ENCODE measurements at regions not wholly inside any gene's neighbourhood (a gene's known extent, or its start where the extent isn't known, plus 50 kb on each side); places are given as distances from the start of the nearest gene placed in this dataset.
"Not testable (repeated sequence)": the region's sequence is repeated elsewhere in the genome, so short reads cannot be mapped to it uniquely, and the experiment has no call there.

DNA sequence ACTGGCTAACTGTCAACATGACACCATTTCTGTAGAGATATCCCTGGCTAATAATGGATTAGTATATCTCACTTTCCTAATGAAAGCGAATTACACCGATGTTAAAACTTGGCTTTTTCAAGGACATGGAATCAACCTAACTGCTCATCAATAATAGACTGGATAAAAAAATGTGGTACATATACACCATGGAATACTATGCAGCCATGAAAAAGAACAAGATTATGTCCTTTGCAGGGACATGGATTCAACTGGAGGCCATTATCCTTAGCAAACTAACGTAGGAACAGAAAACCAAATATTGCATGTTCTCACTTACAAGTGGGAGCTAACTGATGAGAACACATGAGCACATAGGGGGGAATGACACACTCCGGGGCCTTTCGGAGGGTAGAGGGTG lies 62.6 kb downstream of the ZIC1 start:
- DNase-seq, result no peak

- no peak for DNase-seq
Observed at GRCh38 chr3:147472846-147473245, 63.7 kb downstream of the ZIC1 start.

GRCh38 chr3:147483145-147483544 lies 74.0 kb downstream of the ZIC1 start:
- DNase-seq, result no peak

DNA sequence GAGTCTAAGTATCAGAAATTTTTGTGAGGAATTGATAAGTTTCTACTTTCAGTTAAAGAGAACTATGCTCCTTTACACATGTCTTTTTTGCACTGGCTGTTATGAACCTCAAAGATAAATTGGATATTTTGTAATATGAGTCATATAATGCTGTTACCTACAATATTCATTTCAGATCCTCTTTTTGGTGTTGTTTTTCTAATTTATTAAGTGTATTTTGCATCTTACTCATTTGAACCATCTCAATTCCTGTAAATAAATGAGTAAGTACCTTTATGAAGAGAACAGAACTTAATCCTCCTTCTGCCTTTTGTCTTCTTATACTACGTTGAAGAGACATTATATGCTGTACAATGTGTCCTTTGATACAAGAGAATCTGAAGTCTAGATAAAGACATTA lies 74.4 kb downstream of the ZIC1 start:
- DNase-seq, result no peak

- no peak for DNase-seq
Observed at GRCh38 chr3:147493065-147493464, 83.9 kb downstream of the ZIC1 start.

GRCh38 chr3:147493666-147494065 lies 84.5 kb downstream of the ZIC1 start:
- no peak for DNase-seq

GRCh38 chr3:147497286-147497685 lies 88.1 kb downstream of the ZIC1 start:
- no peak for DNase-seq

GRCh38 chr3:147507638-147508286 lies 98.6 kb downstream of the ZIC1 start:
- DNase-seq, result no peak

DNA sequence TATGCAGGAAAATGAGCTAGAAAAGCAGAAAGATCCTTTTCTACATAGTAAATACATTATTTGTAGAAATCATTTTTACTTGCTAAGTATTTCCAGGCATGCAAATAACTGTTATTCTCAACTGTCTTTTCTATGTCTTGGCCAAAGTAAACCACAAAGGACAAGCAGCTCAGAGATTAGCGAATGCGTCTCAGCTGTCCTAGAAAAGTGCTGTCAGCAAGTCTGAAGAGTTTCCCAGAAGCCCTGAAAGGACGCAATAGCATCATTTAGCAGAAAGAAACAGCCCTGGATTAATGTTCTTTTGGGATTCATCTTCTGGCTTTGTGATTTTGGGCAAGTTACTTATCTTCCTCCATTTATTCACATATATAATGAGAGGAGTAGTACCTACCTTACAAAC lies 100.3 kb downstream of the ZIC1 start:
- no peak for DNase-seq

GRCh38 chr3:147513785-147514184 lies 104.6 kb downstream of the ZIC1 start:
- no peak for DNase-seq

DNA sequence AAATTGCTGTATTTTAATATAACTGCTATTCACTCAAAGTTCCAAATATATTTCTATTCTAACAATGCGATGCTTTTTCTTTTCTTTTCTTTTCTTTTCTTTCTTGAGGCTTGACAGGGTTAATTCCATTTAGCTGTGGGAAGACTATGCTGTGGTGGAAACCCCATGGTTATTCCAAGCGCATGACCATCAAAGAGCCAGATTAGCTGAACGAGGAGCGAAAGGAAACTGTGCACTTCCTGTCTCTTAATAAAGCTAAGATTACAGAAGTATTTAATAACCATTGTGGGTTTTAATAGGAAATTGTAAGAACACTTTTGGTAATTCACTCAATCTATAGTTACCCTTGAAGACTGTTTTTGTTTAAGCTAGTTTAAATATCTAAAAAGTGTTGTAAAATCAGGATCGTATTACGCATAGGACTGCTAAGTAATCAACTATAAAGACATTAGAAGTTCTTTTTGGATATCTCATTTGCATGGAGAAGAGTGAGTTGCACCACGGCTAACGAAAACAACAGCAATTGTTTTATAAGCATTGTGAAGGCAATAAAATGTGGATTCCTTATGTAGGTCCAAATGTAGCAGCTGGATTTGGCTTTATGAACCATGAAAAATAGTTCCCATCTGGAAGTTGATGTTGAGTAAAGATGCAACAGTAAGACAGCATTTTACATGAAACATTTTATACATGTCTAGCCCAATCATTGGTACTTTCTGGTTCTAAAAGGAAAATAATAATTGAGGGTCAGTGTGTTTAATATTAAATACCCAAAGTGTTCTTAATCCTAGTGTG lies 105.4 kb downstream of the ZIC1 start:
- no peak for DNase-seq

- DNase-seq, result no peak
Observed at GRCh38 chr3:147518465-147518864, 109.3 kb downstream of the ZIC1 start.

DNA sequence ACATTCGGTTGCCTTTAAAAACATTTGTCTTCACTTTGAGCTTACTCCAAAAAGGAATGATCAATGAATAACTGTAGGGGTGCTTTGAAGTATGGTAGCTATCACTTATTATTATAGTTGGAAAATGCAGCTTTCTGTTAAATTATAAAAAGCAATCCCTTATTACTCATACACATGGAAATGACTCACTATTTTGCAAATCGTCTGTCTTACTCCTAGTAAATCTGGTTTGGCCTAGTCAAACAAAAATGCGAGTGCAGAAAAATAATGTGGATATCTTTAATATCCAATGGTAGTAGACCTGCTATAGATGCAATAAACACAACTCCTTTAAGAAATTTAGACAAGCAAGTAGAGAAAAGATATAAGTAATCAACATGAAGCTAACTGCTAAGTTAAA lies 112.5 kb downstream of the ZIC1 start:
- no peak for DNase-seq

- not testable (repeated sequence) for DNase-seq
Observed at GRCh38 chr3:147522780-147523179, 113.6 kb downstream of the ZIC1 start.

- no peak for DNase-seq
Observed at GRCh38 chr3:147529551-147529950, 120.4 kb downstream of the ZIC1 start.

- DNase-seq, result no peak
Observed at GRCh38 chr3:147538034-147538433, 128.9 kb downstream of the ZIC1 start.

DNA sequence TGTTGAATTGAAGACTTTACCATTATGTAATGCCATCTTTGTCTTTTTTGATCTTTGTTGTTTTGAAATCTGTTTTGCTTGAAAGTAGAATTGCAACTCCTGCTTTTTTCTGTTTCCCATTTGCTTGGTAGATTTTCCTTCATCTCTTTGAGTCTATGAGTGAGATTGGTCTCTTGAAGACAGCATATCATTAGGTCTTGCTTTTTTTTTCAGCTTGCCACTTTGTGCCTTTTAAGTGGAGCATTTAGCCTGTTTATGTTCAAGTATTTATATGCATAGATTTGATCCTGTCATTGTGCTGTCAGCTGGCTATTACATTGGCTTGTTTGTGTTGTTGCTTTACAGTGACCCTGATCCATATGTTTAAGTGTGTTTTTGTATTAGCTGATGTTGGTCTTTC lies 131.8 kb downstream of the ZIC1 start:
- DNase-seq, result no peak

GRCh38 chr3:147544290-147544689 lies 135.1 kb downstream of the ZIC1 start:
- no peak for DNase-seq

DNA sequence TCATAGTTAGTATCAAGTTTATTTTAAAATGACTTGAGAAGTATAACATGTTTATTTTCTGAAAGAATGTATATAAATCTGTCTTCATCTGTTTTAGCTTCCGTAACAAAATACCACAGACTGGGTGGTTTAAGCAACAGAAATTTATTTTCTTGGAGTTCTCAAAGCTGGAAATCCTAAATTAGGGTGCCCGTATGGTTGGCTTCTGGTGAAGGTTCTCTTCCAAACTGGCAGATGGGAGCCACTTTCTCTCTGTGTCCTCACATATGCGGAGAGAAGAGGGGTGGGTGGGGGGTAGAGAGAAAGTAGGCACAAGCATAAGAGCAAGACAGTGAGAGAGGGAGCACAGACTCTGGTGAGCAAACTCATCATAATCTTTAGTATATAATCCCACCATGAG lies 142.3 kb downstream of the ZIC1 start:
- no peak for DNase-seq

DNA sequence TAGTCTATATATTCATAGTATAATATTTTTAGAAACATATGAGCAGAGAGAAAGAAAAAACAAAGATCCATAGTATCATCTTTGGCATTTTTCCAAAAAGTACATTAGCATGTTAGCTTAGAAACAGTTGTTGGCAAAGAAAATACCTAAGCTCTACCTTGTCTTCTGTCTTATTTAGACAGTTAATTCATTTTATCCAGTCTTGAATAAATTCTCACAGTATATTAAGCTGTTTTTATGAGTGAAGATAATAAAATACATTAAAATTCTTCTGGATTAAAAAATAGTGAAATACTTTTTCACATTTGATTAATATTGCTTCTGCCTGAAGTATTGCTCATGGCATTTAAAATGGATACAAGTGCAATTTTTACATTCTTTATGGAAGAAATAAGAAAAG lies 145.2 kb downstream of the ZIC1 start:
- DNase-seq, result no peak

DNA sequence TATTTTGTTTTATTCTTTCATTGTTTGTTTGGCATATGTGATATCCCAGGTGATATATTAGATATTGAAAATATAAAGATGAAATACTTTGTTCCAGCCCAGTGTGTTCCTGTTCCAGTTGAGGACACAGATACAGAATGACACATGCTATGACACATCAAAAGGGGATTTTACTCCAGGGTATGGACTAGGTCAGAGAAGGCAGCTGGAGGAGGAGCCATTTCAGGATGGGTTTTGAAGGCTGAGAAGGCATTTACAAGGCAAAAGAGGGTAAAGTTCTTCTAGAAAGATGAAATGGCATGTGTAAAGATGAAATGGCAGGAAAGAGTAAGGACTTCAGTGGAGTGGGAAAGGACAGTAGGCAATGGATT lies 163.8 kb downstream of the ZIC1 start:
- no peak for DNase-seq

DNA sequence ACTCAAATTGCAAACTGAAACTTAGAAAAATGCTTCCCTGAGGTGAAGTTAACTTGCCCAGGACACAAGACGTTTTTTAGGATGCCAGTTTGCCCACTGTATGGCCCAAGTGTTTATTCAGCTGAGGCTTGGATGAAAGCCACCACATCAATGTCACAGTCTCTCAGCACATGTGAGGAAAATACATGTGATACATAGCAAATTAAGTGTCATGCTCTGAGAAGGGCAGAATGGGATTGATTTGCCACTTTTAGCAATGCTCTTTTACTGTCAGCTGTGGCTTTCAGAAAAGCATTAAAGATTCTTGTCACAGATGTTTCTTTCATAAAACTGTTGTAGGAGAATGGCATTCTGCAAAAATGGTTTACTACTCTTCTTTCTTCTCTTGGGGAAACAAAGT lies 165.5 kb downstream of the ZIC1 start:
- DNase-seq, result no peak

GRCh38 chr3:147575391-147575790 lies 166.2 kb downstream of the ZIC1 start:
- DNase-seq, result no peak

DNA sequence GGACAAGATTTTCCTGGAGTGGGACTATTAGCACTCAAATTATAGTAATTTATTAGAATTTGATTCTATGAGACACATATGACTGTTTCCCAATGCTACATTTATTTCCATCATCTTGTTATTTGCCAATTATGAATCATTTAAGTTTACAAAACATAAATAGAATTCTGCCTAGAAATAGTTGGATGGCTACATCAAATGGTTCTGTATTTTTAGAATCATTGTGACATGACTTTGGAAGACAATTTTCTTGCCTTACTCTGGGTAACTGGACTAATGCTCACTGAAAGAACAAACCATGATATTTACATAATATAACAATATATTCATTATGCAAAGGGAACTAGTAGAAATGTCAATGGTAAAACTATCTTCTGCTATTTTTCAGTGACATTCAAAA lies 173.5 kb downstream of the ZIC1 start:
- no peak for DNase-seq

DNA sequence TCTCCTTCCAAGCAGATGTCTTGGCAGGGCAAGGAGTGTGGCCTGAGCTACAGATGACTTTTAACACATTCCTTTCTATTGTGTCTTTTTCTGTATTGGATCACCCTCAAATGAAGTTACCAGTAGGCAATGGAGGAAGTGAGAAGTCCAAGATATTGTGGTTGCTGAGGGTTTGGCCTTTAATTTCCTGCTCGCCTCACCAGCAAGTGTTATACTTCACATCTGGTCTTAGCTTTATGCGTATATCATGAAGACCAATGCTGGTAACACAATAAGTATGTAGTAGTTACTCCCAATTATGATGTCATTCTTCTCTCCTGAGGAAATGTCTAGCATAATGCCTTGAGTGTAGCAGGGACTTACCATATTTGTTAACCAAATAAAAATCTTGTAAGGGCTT lies 179.9 kb downstream of the ZIC1 start:
- no peak for DNase-seq

All from inflammatory macrophage treated with lipopolysaccharide for 4 hours (primary cell).